ENCODE measurements at regions not wholly inside any gene's neighbourhood (a gene's known extent, or its start where the extent isn't known, plus 50 kb on each side); places are given as distances from the start of the nearest gene placed in this dataset.
A peak's percentile ranks its signal among the peaks of the same experiment; 100 is the strongest.

GRCh38 chr17:17416400-17417360, 60.1 kb upstream of the MED9 start:
- H3K79me2 ChIP-seq (ENCODE audit: insufficient read depth, low read length) = no peaks in the 10 kb centered on the region
- peaks cover 70% of the 10 kb centered on the region for H3K4me1 ChIP-seq (ENCODE audit: insufficient read depth, low read length)
- H2AFZ ChIP-seq (ENCODE audit: low read length) = peak overlapping the region; percentile 58
- no peaks in the 10 kb centered on the region for H3K27me3 ChIP-seq (ENCODE audit: insufficient read depth, low read length)
- TF ChIP-seq CTCF (IDR thresholded peaks at IDR 0.05; ENCODE audit: extremely low read depth, low read depth, low read length) = no peak
- H4K20me1 ChIP-seq (ENCODE audit: insufficient read depth, low read length) = no peaks in the 10 kb centered on the region
- H3K9me3 ChIP-seq (ENCODE audit: low read depth, low read length) = no peaks in the 10 kb centered on the region
- H3K27ac ChIP-seq (ENCODE audit: low read depth, low read length) = peak overlapping the region; percentile 93
- no peak for DNase-seq (ENCODE audit: insufficient read length, low spot score, missing footprints)
- peak overlapping the region; percentile 21 for H3K4me2 ChIP-seq (ENCODE audit: insufficient read depth, low read length)
- H3K36me3 ChIP-seq (ENCODE audit: insufficient read depth, low read length) = no peaks in the 10 kb centered on the region
- H3K4me3 ChIP-seq (ENCODE audit: insufficient read depth, low read length) = no peak overlapping the region

GRCh38 chr17:17417718-17418181, 59.0 kb upstream of the MED9 start:
- H2AFZ ChIP-seq (ENCODE audit: low read length) = no peak overlapping the region
- no peak for DNase-seq (ENCODE audit: insufficient read length, low spot score, missing footprints)

GRCh38 chr17:17419166-17419565, 57.6 kb upstream of the MED9 start:
- no peaks in the 10 kb centered on the region for H3K36me3 ChIP-seq (ENCODE audit: insufficient read depth, low read length)
- no peaks in the 10 kb centered on the region for H3K27me3 ChIP-seq (ENCODE audit: insufficient read depth, low read length)
- peaks cover 49% of the 10 kb centered on the region for H3K4me1 ChIP-seq (ENCODE audit: insufficient read depth, low read length)
- H3K9me3 ChIP-seq (ENCODE audit: low read depth, low read length) = no peaks in the 10 kb centered on the region
- H3K79me2 ChIP-seq (ENCODE audit: insufficient read depth, low read length) = no peaks in the 10 kb centered on the region
- no peaks in the 10 kb centered on the region for H4K20me1 ChIP-seq (ENCODE audit: insufficient read depth, low read length)
- no peak overlapping the region for H3K4me3 ChIP-seq (ENCODE audit: insufficient read depth, low read length)
- no peak overlapping the region for H2AFZ ChIP-seq (ENCODE audit: low read length)
- no peak for TF ChIP-seq CTCF (IDR thresholded peaks at IDR 0.05; ENCODE audit: extremely low read depth, low read depth, low read length)
- DNase-seq (ENCODE audit: insufficient read length, low spot score, missing footprints) = no peak
- H3K4me2 ChIP-seq (ENCODE audit: insufficient read depth, low read length) = no peak overlapping the region
- H3K27ac ChIP-seq (ENCODE audit: low read depth, low read length) = peak overlapping the region; percentile 87

More at GRCh38 chr17:17417718-17418181, 59.0 kb upstream of the MED9 start:
- no peaks in the 10 kb centered on the region for H3K36me3 ChIP-seq (ENCODE audit: insufficient read depth, low read length)
- no peaks in the 10 kb centered on the region for H3K27me3 ChIP-seq (ENCODE audit: insufficient read depth, low read length)
- H4K20me1 ChIP-seq (ENCODE audit: insufficient read depth, low read length) = no peaks in the 10 kb centered on the region
- no peaks in the 10 kb centered on the region for H3K9me3 ChIP-seq (ENCODE audit: low read depth, low read length)
- no peak overlapping the region for H3K4me2 ChIP-seq (ENCODE audit: insufficient read depth, low read length)
- H3K4me1 ChIP-seq (ENCODE audit: insufficient read depth, low read length) = peaks cover 59% of the 10 kb centered on the region
- H3K4me3 ChIP-seq (ENCODE audit: insufficient read depth, low read length) = no peak overlapping the region
- no peak for TF ChIP-seq CTCF (IDR thresholded peaks at IDR 0.05; ENCODE audit: extremely low read depth, low read depth, low read length)
- H3K79me2 ChIP-seq (ENCODE audit: insufficient read depth, low read length) = no peaks in the 10 kb centered on the region
- peak overlapping the region; percentile 87 for H3K27ac ChIP-seq (ENCODE audit: low read depth, low read length)

GRCh38 chr17:17419631-17420030, 57.2 kb upstream of the MED9 start:
- no peak overlapping the region for H2AFZ ChIP-seq (ENCODE audit: low read length)
- H3K4me1 ChIP-seq (ENCODE audit: insufficient read depth, low read length) = peaks cover 45% of the 10 kb centered on the region
- no peak overlapping the region for H3K4me2 ChIP-seq (ENCODE audit: insufficient read depth, low read length)
- H4K20me1 ChIP-seq (ENCODE audit: insufficient read depth, low read length) = no peaks in the 10 kb centered on the region
- no peaks in the 10 kb centered on the region for H3K36me3 ChIP-seq (ENCODE audit: insufficient read depth, low read length)
- no peaks in the 10 kb centered on the region for H3K79me2 ChIP-seq (ENCODE audit: insufficient read depth, low read length)
- H3K4me3 ChIP-seq (ENCODE audit: insufficient read depth, low read length) = no peak overlapping the region
- H3K27ac ChIP-seq (ENCODE audit: low read depth, low read length) = peak overlapping the region; percentile 87
- no peaks in the 10 kb centered on the region for H3K9me3 ChIP-seq (ENCODE audit: low read depth, low read length)
- no peak for TF ChIP-seq CTCF (IDR thresholded peaks at IDR 0.05; ENCODE audit: extremely low read depth, low read depth, low read length)
- no peaks in the 10 kb centered on the region for H3K27me3 ChIP-seq (ENCODE audit: insufficient read depth, low read length)
- no peak for DNase-seq (ENCODE audit: insufficient read length, low spot score, missing footprints)
